Osteocyte (in vitro differentiated cells): ENCODE measurements at regions not wholly inside any gene's neighbourhood (a gene's known extent, or its start where the extent isn't known, plus 50 kb on each side); places are given as distances from the start of the nearest gene placed in this dataset.

Experiments used
- DNase-seq: peaks from one replicate; pipeline ENCODE4 v3.0.0; 2021; ENCODE audit warnings: mixed read lengths; ENCODE audit not compliant: unreplicated experiment; ENCODE audit errors: extremely low spot score
- H3K27ac Mint-ChIP-seq: one replicate; pipeline ENCODE4 v1.8.0; 2021; ENCODE audit warnings: mild to moderate bottlenecking, mixed read lengths; ENCODE audit not compliant: unreplicated experiment
- H3K27me3 Mint-ChIP-seq: one replicate; pipeline ENCODE4 v1.8.0; 2021; ENCODE audit warnings: mixed read lengths; ENCODE audit not compliant: unreplicated experiment
- H3K36me3 Mint-ChIP-seq: one replicate; pipeline ENCODE4 v1.8.0; 2021; ENCODE audit warnings: mixed read lengths; ENCODE audit not compliant: unreplicated experiment
- H3K4me1 Mint-ChIP-seq: one replicate; pipeline ENCODE4 v1.8.0; 2021; ENCODE audit warnings: mixed read lengths; ENCODE audit not compliant: unreplicated experiment
- H3K4me3 Mint-ChIP-seq: one replicate; pipeline ENCODE4 v1.8.0; 2021; ENCODE audit warnings: mild to moderate bottlenecking, moderate library complexity, mixed read lengths; ENCODE audit not compliant: unreplicated experiment
- H3K9me3 Mint-ChIP-seq: one replicate; pipeline ENCODE4 v1.8.0; 2021; ENCODE audit warnings: mixed read lengths; ENCODE audit not compliant: unreplicated experiment
- TF ChIP-seq, protein P1 (sequence below): fragments of 200-600 bp; sonication (generic); IDR thresholded peaks from 2 replicates; pipeline ENCODE4 v1.5.0; 2021; ENCODE audit warnings: antibody characterized with exemption, mild to moderate bottlenecking, moderate library complexity

DNA sequence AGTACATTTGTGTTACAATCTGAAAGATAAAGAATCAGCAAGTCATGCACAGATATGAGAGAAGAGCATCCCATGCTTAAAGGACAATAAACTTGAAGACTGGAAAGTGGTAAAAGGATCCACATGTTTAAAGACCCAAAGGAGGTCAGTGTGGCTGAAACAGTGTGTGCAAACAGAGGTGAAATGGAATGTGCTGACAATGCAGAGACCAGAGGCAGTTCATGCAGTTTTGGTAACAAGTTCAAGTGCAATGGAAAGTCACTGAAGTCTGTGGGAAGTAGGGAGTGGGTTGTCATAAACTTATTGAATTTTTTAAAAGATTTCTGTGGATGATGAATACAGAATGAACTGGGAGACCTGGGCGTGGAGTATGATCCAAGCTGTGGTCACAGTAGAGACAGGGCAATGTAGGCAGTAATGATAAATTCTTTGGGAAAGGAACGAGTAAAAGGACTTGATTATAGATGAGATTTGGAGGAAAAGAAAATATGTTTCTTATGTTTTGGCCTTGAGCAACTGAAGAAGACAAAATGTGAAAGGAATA, 408.0 kb downstream of the HGF start:
- Mint-ChIP-seq H3K27ac (peak overlapping the region; percentile 65), H3K27me3 (peaks cover 2% of the 10 kb centered on the region), H3K4me3 (no peak overlapping the region), H3K36me3 (no peaks in the 10 kb centered on the region), H3K4me1 (peaks cover 32% of the 10 kb centered on the region), H3K9me3 (no peaks in the 10 kb centered on the region)
- no peak for DNase-seq
- TF ChIP-seq, protein P1, sequence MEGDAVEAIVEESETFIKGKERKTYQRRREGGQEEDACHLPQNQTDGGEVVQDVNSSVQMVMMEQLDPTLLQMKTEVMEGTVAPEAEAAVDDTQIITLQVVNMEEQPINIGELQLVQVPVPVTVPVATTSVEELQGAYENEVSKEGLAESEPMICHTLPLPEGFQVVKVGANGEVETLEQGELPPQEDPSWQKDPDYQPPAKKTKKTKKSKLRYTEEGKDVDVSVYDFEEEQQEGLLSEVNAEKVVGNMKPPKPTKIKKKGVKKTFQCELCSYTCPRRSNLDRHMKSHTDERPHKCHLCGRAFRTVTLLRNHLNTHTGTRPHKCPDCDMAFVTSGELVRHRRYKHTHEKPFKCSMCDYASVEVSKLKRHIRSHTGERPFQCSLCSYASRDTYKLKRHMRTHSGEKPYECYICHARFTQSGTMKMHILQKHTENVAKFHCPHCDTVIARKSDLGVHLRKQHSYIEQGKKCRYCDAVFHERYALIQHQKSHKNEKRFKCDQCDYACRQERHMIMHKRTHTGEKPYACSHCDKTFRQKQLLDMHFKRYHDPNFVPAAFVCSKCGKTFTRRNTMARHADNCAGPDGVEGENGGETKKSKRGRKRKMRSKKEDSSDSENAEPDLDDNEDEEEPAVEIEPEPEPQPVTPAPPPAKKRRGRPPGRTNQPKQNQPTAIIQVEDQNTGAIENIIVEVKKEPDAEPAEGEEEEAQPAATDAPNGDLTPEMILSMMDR = no peak

DNA sequence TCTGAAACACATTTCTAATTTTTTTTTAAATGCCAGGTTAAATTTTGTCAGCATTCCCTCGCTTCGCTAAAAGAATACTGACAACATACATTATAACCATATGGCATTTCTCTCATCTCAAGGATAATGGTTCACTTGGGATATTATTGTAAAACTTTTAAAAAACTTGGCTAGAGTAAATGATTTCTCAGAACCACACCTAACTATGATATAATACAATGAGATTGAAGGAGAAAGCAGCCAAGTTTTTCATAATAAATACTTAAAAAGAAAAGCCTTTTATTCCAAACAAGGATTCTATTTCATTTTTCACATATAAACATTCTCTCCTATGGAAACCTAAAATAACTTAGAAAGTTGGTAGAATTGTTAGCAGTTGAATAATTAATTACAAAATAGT, 413.9 kb downstream of the HGF start:
- Mint-ChIP-seq H3K4me3 (no peak overlapping the region), H3K4me1 (peaks cover 14% of the 10 kb centered on the region), H3K9me3 (peaks cover 12% of the 10 kb centered on the region), H3K27me3 (peaks cover 9% of the 10 kb centered on the region), H3K36me3 (peaks cover 5% of the 10 kb centered on the region), H3K27ac (no peak overlapping the region)
- no peak for DNase-seq
- TF ChIP-seq, protein P1 = no peak

DNA sequence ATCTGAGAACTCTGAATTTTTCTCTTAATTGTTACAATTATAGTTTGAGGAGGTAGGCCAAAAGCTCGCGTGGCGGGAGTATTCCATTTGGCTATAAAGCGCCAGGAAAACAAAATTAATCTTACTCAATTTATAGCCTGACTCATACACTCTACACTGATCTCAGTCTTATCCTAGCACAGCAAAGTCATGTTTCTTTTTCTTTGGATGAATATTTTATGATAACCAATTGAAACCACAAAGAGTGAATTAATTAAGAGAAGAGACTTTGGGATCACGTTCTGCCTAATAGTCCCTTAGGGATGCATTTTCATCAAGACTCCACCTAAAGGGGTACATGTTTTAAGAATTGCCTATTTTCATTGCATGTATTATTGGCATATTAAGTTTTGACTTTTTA, 420.8 kb downstream of the HGF start:
- Mint-ChIP-seq H3K4me3 (no peak overlapping the region), H3K36me3 (peaks cover 5% of the 10 kb centered on the region), H3K9me3 (peaks cover 28% of the 10 kb centered on the region), H3K27me3 (peaks cover 7% of the 10 kb centered on the region), H3K4me1 (no peaks in the 10 kb centered on the region), H3K27ac (no peak overlapping the region)
- DNase-seq = no peak
- TF ChIP-seq, protein P1 = no peak

DNA sequence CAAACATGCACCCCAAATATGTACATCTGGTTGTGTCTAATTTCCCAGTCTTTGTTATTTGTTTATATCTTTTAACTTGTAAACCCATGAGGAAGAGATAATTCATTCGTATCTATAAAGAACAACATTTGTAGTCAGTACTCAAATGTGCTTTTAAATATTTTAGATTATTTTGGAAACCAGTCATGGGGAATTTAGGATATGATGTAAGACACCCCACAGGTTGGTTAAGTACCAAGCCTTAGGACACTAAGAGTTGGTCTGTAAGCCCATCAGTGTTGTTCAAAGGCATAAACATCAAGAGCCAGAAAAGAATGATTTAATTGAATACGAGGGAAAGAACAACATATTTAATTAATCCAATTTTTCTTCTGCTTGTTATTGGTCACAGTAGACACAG, 421.1 kb upstream of the SEMA3C start:
- Mint-ChIP-seq H3K4me3 (no peak overlapping the region), H3K9me3 (peaks cover 2% of the 10 kb centered on the region), H3K4me1 (peaks cover 5% of the 10 kb centered on the region), H3K27me3 (no peaks in the 10 kb centered on the region), H3K27ac (no peak overlapping the region), H3K36me3 (no peaks in the 10 kb centered on the region)
- DNase-seq = no peak
- TF ChIP-seq, protein P1 = no peak

DNA sequence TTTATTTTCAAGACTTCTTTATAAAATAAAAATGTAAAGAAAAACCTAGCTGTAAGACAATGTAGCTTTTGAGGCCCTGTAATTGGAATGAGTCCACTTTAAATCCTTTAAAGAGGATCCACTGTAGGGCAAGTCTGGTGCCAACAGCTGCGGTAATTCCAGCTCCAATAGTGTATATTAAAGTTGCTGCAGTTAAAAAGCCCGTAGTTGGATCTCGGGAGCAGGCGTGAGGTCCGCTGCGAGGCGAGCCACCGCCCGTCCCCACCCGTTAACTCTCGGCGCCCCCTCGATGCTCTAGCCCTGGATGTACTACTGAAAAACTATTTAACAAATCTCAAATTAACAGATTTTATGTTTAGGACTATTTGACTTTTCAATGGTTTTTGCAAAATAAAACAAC, 414.7 kb upstream of the SEMA3C start:
- H3K4me3 Mint-ChIP-seq = no peak overlapping the region
- no peak overlapping the region for H3K27ac Mint-ChIP-seq
- peaks cover 35% of the 10 kb centered on the region for H3K4me1 Mint-ChIP-seq
- TF ChIP-seq, protein P1 = no peak
- no peaks in the 10 kb centered on the region for H3K36me3 Mint-ChIP-seq
- DNase-seq = no peak
- H3K27me3 Mint-ChIP-seq = no peaks in the 10 kb centered on the region
- no peaks in the 10 kb centered on the region for H3K9me3 Mint-ChIP-seq
